Endothelial cell of umbilical vein (primary cell): ENCODE measurements at regions not wholly inside any gene's neighbourhood (a gene's known extent, or its start where the extent isn't known, plus 50 kb on each side); places are given as distances from the start of the nearest gene placed in this dataset.

Source experiments
- BruUV-seq: library from RNA; stranded (reverse); fragments of 400-500 nt; replicated peaks from 2 replicates; lab custom pipeline; 2021; lab: Mats Ljungman, UMichigan
- CTCF ChIA-PET: fragments of 300-600, 350-600 bp; sonication (Branson Sonifier 250); formaldehyde crosslinking; loops from one replicate; lab custom pipeline; 2021; ENCODE audit warnings: antibody characterized with exemption, inconsistent platforms; lab: Charles Lee
- POLR2A ChIA-PET: fragments of 300-600, 350-600 bp; sonication (Branson Sonifier 250); formaldehyde crosslinking; loops from one replicate; lab custom pipeline; 2021; ENCODE audit warnings: antibody characterized with exemption, inconsistent platforms; lab: Charles Lee
- DNase-seq: peaks from one replicate; pipeline ENCODE4 v3.0.0-alpha.2; 2011; ENCODE audit warnings: low read depth, low spot score
- FAIRE-seq: peaks from 2 replicates; lab custom pipeline; 2011; peaks lifted over from hg19 to GRCh38; lab: Jason Lieb, UNC
- H2AFZ ChIP-seq: 2 replicates; pipeline ENCODE4 v1.6.0; 2012; ENCODE audit warnings: low read depth, low read length, control low read depth, inconsistent platforms
- H3K27ac ChIP-seq: 2 replicates; pipeline ENCODE4 v1.5.1; 2011; ENCODE audit warnings: low read depth, mild to moderate bottlenecking, control low read depth, low read length, moderate library complexity; ENCODE audit not compliant: insufficient read depth
- H3K27me3 ChIP-seq, 2 experiments: 2 replicates each; pipeline versions ENCODE4 v1.6.0 to v1.6.1; 2011; ENCODE audit warnings: low read length in 2 of 2, mixed read lengths in 1 of 2; ENCODE audit not compliant: control insufficient read depth in 2 of 2, insufficient read depth in 2 of 2
- H3K36me3 ChIP-seq, 2 experiments: 2 replicates in 1 of 2; 3 replicates in 1 of 2; pipeline ENCODE4 v1.5.1; 2011; ENCODE audit warnings: low read length in 2 of 2, mild to moderate bottlenecking in 1 of 2, moderate library complexity in 1 of 2; ENCODE audit not compliant: control insufficient read depth in 2 of 2, insufficient read depth in 2 of 2; ENCODE audit errors: extremely low read depth in 1 of 2
- H3K4me1 ChIP-seq: 3 replicates; pipeline ENCODE4 v1.5.1; 2011; ENCODE audit warnings: mild to moderate bottlenecking, low read length; ENCODE audit not compliant: control insufficient read depth, insufficient read depth; ENCODE audit errors: extremely low read depth
- H3K4me2 ChIP-seq: 2 replicates; pipeline ENCODE4 v1.6.1; 2011; ENCODE audit warnings: low read length, control low read depth, mixed read lengths; ENCODE audit not compliant: insufficient read depth
- H3K4me3 ChIP-seq, 3 experiments: fragments of 200-600 bp in 1 of 3; sonication (generic), shearing (Covaris generic) in 1 of 3; replicated peaks in 1 of 3; 2 replicates each; pipeline ENCODE4 v1.5.1; 2011 to 2016; ENCODE audit warnings: control low read depth in 3 of 3, low read length in 3 of 3, mild to moderate bottlenecking in 2 of 3, inconsistent platforms in 1 of 3, low read depth in 1 of 3, moderate library complexity in 1 of 3; ENCODE audit not compliant: insufficient read depth in 1 of 3
- H3K79me2 ChIP-seq: 2 replicates; pipeline ENCODE4 v1.6.0; 2012; ENCODE audit warnings: low read length, inconsistent platforms; ENCODE audit not compliant: control insufficient read depth, insufficient read depth
- H3K9ac ChIP-seq: replicated peaks from 2 replicates; pipeline ENCODE3; 2011; ENCODE audit warnings: low read length, control low read depth; ENCODE audit not compliant: insufficient read depth; ENCODE audit errors: extremely low read depth
- H3K9me1 ChIP-seq: replicated peaks from 3 replicates; pipeline ENCODE4 v1.6.0; 2011; ENCODE audit warnings: mild to moderate bottlenecking, low read length; ENCODE audit not compliant: control insufficient read depth, insufficient read depth; ENCODE audit errors: extremely low read depth
- H3K9me3 ChIP-seq: replicated peaks from 2 replicates; pipeline ENCODE4 v1.5.1; 2012; ENCODE audit warnings: low read length, inconsistent platforms; ENCODE audit not compliant: control insufficient read depth, insufficient read depth
- H4K20me1 ChIP-seq: replicated peaks from 2 replicates; pipeline ENCODE3; 2011; ENCODE audit warnings: mild to moderate bottlenecking, low read length; ENCODE audit not compliant: control insufficient read depth, insufficient read depth; ENCODE audit errors: extremely low read depth
- EZH2 ChIP-seq: IDR thresholded peaks from 2 replicates; pipeline ENCODE4 v1.6.1; 2012; ENCODE audit warnings: borderline replicate concordance, low read depth, mild to moderate bottlenecking, moderate library complexity, low read length, inconsistent platforms; ENCODE audit not compliant: severe bottlenecking
- FOS ChIP-seq: IDR thresholded peaks from 2 replicates; pipeline ENCODE4 v1.6.1; 2011; ENCODE audit warnings: mild to moderate bottlenecking, low read length, moderate library complexity, borderline replicate concordance; ENCODE audit not compliant: insufficient read depth
- GATA2 ChIP-seq: IDR thresholded peaks from 2 replicates; pipeline ENCODE4 v1.7.0; 2011; ENCODE audit warnings: low read depth, mild to moderate bottlenecking, moderate library complexity, mixed read lengths, low read length; ENCODE audit not compliant: insufficient read length, insufficient read depth
- JUN ChIP-seq: IDR thresholded peaks from 2 replicates; pipeline ENCODE4 v1.6.1; 2011; ENCODE audit warnings: borderline replicate concordance, low read depth; ENCODE audit not compliant: insufficient read length, insufficient read depth
- MYC ChIP-seq: IDR thresholded peaks from one replicate; pipeline ENCODE4 v1.6.1; 2011; ENCODE audit warnings: mild to moderate bottlenecking, low read depth, low read length
- POLR2A ChIP-seq: IDR thresholded peaks from 2 replicates; pipeline ENCODE4 v1.6.1; 2012; ENCODE audit warnings: low read depth, mild to moderate bottlenecking, control low read depth, low read length
- POLR2AphosphoS5 ChIP-seq: IDR thresholded peaks from 2 replicates; pipeline ENCODE4 v1.6.1; 2012; ENCODE audit warnings: low read depth, mild to moderate bottlenecking, control low read depth, low read length, moderate library complexity; ENCODE audit not compliant: insufficient read depth
- dilution Hi-C: fragments of 300-500 bp; cut with MboI; formaldehyde crosslinking; loops from one replicate; pipeline ENCODE4 v1.15.0; 2019; ENCODE audit warnings: low sequenced_read_pairs; ENCODE audit not compliant: extremely low pct_ligation_motif_present
- intact Hi-C: fragments of 100-400 bp; cut with micrococcal nuclease; formaldehyde crosslinking; loops from one replicate; pipeline ENCODE4 v1.10.0; 2022
- TF ChIP-seq, protein P1 (sequence below): IDR thresholded peaks from 2 replicates; pipeline ENCODE4 v1.6.1; 2011; ENCODE audit not compliant: insufficient read depth, insufficient read length
- TF ChIP-seq, protein P2 (sequence below), 2 donors: IDR thresholded peaks; 1 replicate in 1 of 2; 2 replicates in 1 of 2; pipeline ENCODE4 v1.5.1; 2011; ENCODE audit warnings: low read length in 2 of 2, mild to moderate bottlenecking in 2 of 2, moderate library complexity in 2 of 2, control low read depth in 1 of 2, inconsistent platforms in 1 of 2, low read depth in 1 of 2; ENCODE audit not compliant: insufficient read depth in 1 of 2; ENCODE audit errors: extremely low read depth in 1 of 2

DNA sequence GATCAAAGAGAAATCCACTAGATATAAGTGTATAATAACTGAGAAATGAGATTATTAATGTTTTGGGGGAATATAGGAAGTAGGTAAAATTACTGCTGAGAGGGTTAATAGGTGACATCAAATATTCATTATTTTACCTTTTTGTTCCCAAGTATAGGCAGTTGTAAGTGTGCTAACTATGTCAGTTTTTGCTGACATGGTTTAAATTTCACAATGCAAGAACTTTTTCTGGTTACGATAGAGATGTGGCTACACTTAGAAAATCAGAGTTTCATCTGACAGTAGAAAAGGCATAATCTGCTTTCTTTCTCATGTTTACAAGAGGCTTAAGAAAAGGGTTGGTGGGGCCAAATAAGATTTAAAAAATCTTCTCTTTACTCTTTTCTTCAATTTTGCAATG lies 235.0 kb upstream of the DPPA4 start:
- intact Hi-C loops (no loop called here), dilution Hi-C loops (no loop called here)
- FAIRE-seq = no peak
- Histone ChIP-seq H3K9me3 (peaks cover 2% of the 10 kb centered on the region), H4K20me1 (no peaks in the 10 kb centered on the region), H3K27ac (no peak overlapping the region), H3K4me1 (no peaks in the 10 kb centered on the region), H3K27me3 (no peaks in the 10 kb centered on the region), H3K79me2 (no peaks in the 10 kb centered on the region), H3K9me1 (no peaks in the 10 kb centered on the region), H2AFZ (no peak overlapping the region), H3K4me3 (no peak overlapping the region), H3K9ac (no peak overlapping the region), H3K36me3 (no peaks in the 10 kb centered on the region), H3K4me2 (no peak overlapping the region)
- TF ChIP-seq FOS (no peak), MYC (no peak), EZH2 (no peak), GATA2 (no peak), JUN (no peak), POLR2AphosphoS5 (no peak), POLR2A (no peak)
- TF ChIP-seq, protein P1, sequence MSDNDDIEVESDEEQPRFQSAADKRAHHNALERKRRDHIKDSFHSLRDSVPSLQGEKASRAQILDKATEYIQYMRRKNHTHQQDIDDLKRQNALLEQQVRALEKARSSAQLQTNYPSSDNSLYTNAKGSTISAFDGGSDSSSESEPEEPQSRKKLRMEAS = no peak
- TF ChIP-seq, protein P2, sequence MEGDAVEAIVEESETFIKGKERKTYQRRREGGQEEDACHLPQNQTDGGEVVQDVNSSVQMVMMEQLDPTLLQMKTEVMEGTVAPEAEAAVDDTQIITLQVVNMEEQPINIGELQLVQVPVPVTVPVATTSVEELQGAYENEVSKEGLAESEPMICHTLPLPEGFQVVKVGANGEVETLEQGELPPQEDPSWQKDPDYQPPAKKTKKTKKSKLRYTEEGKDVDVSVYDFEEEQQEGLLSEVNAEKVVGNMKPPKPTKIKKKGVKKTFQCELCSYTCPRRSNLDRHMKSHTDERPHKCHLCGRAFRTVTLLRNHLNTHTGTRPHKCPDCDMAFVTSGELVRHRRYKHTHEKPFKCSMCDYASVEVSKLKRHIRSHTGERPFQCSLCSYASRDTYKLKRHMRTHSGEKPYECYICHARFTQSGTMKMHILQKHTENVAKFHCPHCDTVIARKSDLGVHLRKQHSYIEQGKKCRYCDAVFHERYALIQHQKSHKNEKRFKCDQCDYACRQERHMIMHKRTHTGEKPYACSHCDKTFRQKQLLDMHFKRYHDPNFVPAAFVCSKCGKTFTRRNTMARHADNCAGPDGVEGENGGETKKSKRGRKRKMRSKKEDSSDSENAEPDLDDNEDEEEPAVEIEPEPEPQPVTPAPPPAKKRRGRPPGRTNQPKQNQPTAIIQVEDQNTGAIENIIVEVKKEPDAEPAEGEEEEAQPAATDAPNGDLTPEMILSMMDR (IDR thresholded peaks at IDR 0.05; ENCODE audit: extremely low read depth in 1 of 2, insufficient read depth in 1 of 2, low read depth in 1 of 2, low read length in 2 of 2) = no peak
- ChIA-PET POLR2A (no interaction called here), CTCF (no interaction called here)
- no peak for DNase-seq
- BruUV-seq = no TSS peak
